ENCODE measurements at regions not wholly inside any gene's neighbourhood (a gene's known extent, or its start where the extent isn't known, plus 50 kb on each side); places are given as distances from the start of the nearest gene placed in this dataset.

DNA sequence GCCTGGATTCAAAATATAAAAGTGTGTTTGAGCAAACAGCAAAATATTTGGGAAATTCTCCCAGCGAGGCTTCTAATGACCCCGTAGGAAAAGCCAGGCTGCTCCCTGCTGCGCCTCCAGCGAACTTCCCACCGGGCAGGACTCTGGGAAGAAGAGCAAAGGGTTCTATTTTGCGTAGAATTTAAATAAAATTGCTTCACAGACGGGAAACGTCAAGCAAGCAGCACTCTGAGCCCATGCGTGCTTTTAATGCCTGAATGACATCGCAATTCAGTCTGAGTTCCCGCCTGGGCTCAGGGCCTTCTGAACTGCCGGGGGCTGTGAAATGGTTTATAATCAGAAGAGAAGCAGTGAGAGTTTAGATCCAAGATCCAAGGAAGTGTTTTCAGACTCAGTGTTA lies 775.1 kb downstream of the BRD1 start:
- TF ChIP-seq, protein P1, sequence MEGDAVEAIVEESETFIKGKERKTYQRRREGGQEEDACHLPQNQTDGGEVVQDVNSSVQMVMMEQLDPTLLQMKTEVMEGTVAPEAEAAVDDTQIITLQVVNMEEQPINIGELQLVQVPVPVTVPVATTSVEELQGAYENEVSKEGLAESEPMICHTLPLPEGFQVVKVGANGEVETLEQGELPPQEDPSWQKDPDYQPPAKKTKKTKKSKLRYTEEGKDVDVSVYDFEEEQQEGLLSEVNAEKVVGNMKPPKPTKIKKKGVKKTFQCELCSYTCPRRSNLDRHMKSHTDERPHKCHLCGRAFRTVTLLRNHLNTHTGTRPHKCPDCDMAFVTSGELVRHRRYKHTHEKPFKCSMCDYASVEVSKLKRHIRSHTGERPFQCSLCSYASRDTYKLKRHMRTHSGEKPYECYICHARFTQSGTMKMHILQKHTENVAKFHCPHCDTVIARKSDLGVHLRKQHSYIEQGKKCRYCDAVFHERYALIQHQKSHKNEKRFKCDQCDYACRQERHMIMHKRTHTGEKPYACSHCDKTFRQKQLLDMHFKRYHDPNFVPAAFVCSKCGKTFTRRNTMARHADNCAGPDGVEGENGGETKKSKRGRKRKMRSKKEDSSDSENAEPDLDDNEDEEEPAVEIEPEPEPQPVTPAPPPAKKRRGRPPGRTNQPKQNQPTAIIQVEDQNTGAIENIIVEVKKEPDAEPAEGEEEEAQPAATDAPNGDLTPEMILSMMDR (IDR thresholded peaks at IDR 0.05; ENCODE audit: low read depth, low read length) = no peak
- no peak for TF ChIP-seq POLR2A (IDR thresholded peaks at IDR 0.05; ENCODE audit: extremely low read depth, insufficient read length)
- no peak for TF ChIP-seq MYC (IDR thresholded peaks at IDR 0.05; ENCODE audit: low read depth, low read length)
- TF ChIP-seq MAX (IDR thresholded peaks at IDR 0.05; ENCODE audit: low read depth, low read length) = no peak

All from NB4 (cell line).